DND-41 (cell line): ENCODE measurements at regions not wholly inside any gene's neighbourhood (a gene's known extent, or its start where the extent isn't known, plus 50 kb on each side); places are given as distances from the start of the nearest gene placed in this dataset.

Experiments used
- EZH2 ChIP-seq: IDR thresholded peaks from 3 replicates; pipeline ENCODE4 v1.6.1; 2012; ENCODE audit warnings: borderline replicate concordance, low read depth, mild to moderate bottlenecking, moderate library complexity, low read length, inconsistent platforms; ENCODE audit not compliant: severe bottlenecking
- TF ChIP-seq, protein P1 (sequence below): IDR thresholded peaks from 2 replicates; pipeline ENCODE4 v1.5.1; 2012; ENCODE audit warnings: borderline replicate concordance, low read length, moderate library complexity, mild to moderate bottlenecking; ENCODE audit not compliant: poor library complexity, severe bottlenecking; ENCODE audit errors: extremely low read depth

DNA sequence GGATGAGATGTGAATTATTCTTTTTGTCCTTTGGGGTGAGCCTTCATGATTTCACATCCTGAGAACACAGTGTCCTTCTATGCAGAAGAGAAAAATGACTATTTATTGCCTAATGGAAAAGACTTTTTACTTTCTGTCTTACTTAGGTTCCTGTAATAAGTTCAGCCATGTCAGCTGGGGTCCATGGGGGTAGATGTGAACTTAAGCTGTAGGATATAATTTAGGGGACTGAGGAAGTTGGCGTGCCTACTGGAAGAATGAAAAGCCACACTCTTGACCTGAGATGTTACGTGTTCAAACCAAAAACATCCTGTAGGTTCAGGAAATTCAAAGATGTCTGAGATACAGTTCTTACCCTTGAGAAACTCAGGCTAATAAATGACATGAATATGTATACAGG is 660.5 kb downstream of the TOX3 start:
- no peak for TF ChIP-seq EZH2
- TF ChIP-seq, protein P1, sequence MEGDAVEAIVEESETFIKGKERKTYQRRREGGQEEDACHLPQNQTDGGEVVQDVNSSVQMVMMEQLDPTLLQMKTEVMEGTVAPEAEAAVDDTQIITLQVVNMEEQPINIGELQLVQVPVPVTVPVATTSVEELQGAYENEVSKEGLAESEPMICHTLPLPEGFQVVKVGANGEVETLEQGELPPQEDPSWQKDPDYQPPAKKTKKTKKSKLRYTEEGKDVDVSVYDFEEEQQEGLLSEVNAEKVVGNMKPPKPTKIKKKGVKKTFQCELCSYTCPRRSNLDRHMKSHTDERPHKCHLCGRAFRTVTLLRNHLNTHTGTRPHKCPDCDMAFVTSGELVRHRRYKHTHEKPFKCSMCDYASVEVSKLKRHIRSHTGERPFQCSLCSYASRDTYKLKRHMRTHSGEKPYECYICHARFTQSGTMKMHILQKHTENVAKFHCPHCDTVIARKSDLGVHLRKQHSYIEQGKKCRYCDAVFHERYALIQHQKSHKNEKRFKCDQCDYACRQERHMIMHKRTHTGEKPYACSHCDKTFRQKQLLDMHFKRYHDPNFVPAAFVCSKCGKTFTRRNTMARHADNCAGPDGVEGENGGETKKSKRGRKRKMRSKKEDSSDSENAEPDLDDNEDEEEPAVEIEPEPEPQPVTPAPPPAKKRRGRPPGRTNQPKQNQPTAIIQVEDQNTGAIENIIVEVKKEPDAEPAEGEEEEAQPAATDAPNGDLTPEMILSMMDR = no peak
